Neural progenitor cell (in vitro differentiated cells): ENCODE measurements at regions not wholly inside any gene's neighbourhood (a gene's known extent, or its start where the extent isn't known, plus 50 kb on each side); places are given as distances from the start of the nearest gene placed in this dataset.
A peak's percentile ranks its signal among the peaks of the same experiment; 100 is the strongest.

ENCODE experiments used
- DNase-seq: peaks from one replicate; pipeline ENCODE4 v3.0.0-alpha.2; 2016; ENCODE audit warnings: low spot score
- H2AFZ ChIP-seq: fragments of 200-600 bp; sonication (generic); replicated peaks from 2 replicates; pipeline ENCODE4 v1.6.1; 2016; ENCODE audit warnings: antibody characterized with exemption
- H3F3A ChIP-seq: fragments of 200-600 bp; sonication (generic); 2 replicates; pipeline ENCODE4 v1.6.1; 2016; ENCODE audit warnings: antibody characterized with exemption, low read depth
- H3K27ac ChIP-seq: fragments of 200-600 bp; sonication (generic); 2 replicates; pipeline ENCODE4 v1.5.1; 2016; ENCODE audit warnings: mild to moderate bottlenecking
- H3K27me3 ChIP-seq: fragments of 200-600 bp; sonication (generic); 2 replicates; pipeline ENCODE4 v1.6.1; 2016; ENCODE audit warnings: mild to moderate bottlenecking, moderate library complexity
- H3K36me3 ChIP-seq: fragments of 200-600 bp; sonication (generic); 2 replicates; pipeline ENCODE4 v1.5.1; 2016
- H3K4me1 ChIP-seq: fragments of 200-600 bp; sonication (generic); 2 replicates; pipeline ENCODE4 v1.6.1; 2016; ENCODE audit warnings: mixed run types
- H3K4me2 ChIP-seq: fragments of 200-600 bp; sonication (generic); 2 replicates; pipeline ENCODE4 v1.6.1; 2016
- H3K4me3 ChIP-seq: fragments of 200-600 bp; sonication (generic); 2 replicates; pipeline ENCODE4 v1.5.1; 2016
- H3K79me2 ChIP-seq: fragments of 200-600 bp; sonication (generic); 2 replicates; pipeline ENCODE4 v1.6.1; 2016; ENCODE audit warnings: low read depth
- H3K9ac ChIP-seq: fragments of 200-600 bp; sonication (generic); 2 replicates; pipeline ENCODE4 v1.6.1; 2016
- H3K9me3 ChIP-seq: fragments of 200-600 bp; sonication (generic); 2 replicates; pipeline ENCODE4 v1.5.1; 2016; ENCODE audit warnings: low read depth
- H4K20me1 ChIP-seq: fragments of 200-600 bp; sonication (generic); 2 replicates; pipeline ENCODE4 v1.6.1; 2016; ENCODE audit warnings: low read depth
- H3K27ac Mint-ChIP-seq: 3 replicates; pipeline ENCODE4 v1.8.0; 2021; ENCODE audit warnings: mixed read lengths
- H3K27me3 Mint-ChIP-seq: 2 replicates; pipeline ENCODE4 v1.8.0; 2022; ENCODE audit warnings: low read depth, mild to moderate bottlenecking, inconsistent platforms, moderate library complexity, mixed read lengths; ENCODE audit not compliant: insufficient read depth
- H3K36me3 Mint-ChIP-seq: 3 replicates; pipeline ENCODE4 v1.8.0; 2021; ENCODE audit warnings: mixed read lengths
- H3K4me1 Mint-ChIP-seq: 3 replicates; pipeline ENCODE4 v1.8.0; 2021; ENCODE audit warnings: mixed read lengths
- H3K4me3 Mint-ChIP-seq: 3 replicates; pipeline ENCODE4 v1.8.0; 2021; ENCODE audit warnings: mild to moderate bottlenecking, moderate library complexity, mixed read lengths
- H3K9me3 Mint-ChIP-seq: 3 replicates; pipeline ENCODE4 v1.8.0; 2020; ENCODE audit warnings: mixed read lengths
- EZH2 ChIP-seq: fragments of 200-600 bp; sonication (generic); IDR thresholded peaks from 2 replicates; pipeline ENCODE4 v1.6.1; 2017; ENCODE audit warnings: antibody characterized with exemption, mild to moderate bottlenecking, moderate library complexity
- EZH2phosphoT487 ChIP-seq: fragments of 200-600 bp; sonication (generic); IDR thresholded peaks from 2 replicates; pipeline ENCODE4 v1.6.1; 2017; ENCODE audit warnings: antibody characterized with exemption
- TF ChIP-seq, protein P1 (sequence below): fragments of 200-600 bp; sonication (generic); IDR thresholded peaks from 2 replicates; pipeline ENCODE4 v1.5.1; 2017; ENCODE audit warnings: antibody characterized with exemption, mild to moderate bottlenecking

DNA sequence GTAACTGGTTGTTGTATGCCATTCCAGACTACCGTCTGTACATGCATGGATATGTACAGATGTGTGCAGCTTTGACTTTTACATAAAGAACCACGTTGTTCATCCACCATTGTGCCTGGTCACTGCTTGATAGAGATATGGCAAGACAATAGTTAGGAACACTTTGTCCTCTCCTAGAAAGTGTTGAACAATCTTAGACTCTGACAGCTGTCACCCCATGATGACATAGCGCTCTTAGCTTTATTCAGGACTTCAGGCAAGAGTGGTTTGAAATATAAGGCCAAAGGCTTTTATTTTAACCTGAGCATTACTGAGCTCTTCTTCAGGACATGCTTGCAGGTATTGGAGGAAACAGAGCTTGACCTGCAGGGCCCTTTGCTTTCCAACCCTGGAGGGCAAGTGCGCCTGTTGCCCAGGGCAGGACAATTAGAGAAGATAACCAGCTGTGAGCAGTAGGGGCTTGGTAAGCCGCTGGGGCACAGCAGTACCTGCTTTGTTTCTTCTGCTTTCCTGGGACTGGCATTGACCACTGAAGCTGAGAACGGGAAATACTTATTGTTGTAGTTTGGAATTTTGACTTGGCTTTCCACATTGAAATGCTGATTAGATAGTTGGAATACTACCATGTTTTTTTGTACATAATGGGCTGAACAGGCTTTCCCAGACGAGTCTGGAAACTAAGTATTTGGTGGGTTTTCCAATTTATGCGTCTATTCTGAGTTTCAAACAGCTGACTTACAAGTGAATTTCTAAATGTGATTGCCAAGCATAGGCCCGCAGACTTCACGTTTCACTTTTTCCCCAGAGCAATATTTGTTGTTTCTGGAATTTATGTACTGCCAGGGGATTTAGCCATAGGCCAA is 51.1 kb downstream of the GARRE1 start:
- no peak overlapping the region for H2AFZ ChIP-seq
- H3K4me3 Mint-ChIP-seq, result no peak overlapping the region
- no peak overlapping the region for H3K4me2 ChIP-seq
- no peaks in the 10 kb centered on the region for H3K27me3 Mint-ChIP-seq
- no peaks in the 10 kb centered on the region for H3K27me3 ChIP-seq
- H3K9me3 ChIP-seq, result no peaks in the 10 kb centered on the region
- peaks cover 16% of the 10 kb centered on the region for H3K36me3 Mint-ChIP-seq
- H4K20me1 ChIP-seq, result peaks cover 29% of the 10 kb centered on the region
- peaks cover 13% of the 10 kb centered on the region for H3K79me2 ChIP-seq
- H3K36me3 ChIP-seq, result no peaks in the 10 kb centered on the region
- peak overlapping the region; percentile 67 for H3K27ac Mint-ChIP-seq
- no peaks in the 10 kb centered on the region for H3K9me3 Mint-ChIP-seq
- H3K27ac ChIP-seq, result no peak overlapping the region
- DNase-seq, result no peak
- peaks cover 8% of the 10 kb centered on the region for H3K4me1 ChIP-seq
- H3K4me3 ChIP-seq, result no peak overlapping the region
- H3K4me1 Mint-ChIP-seq, result peaks cover 25% of the 10 kb centered on the region
- no peak overlapping the region for H3K9ac ChIP-seq
- H3F3A ChIP-seq, result peaks cover 10% of the 10 kb centered on the region
- no peak for TF ChIP-seq EZH2phosphoT487
- TF ChIP-seq, protein P1, sequence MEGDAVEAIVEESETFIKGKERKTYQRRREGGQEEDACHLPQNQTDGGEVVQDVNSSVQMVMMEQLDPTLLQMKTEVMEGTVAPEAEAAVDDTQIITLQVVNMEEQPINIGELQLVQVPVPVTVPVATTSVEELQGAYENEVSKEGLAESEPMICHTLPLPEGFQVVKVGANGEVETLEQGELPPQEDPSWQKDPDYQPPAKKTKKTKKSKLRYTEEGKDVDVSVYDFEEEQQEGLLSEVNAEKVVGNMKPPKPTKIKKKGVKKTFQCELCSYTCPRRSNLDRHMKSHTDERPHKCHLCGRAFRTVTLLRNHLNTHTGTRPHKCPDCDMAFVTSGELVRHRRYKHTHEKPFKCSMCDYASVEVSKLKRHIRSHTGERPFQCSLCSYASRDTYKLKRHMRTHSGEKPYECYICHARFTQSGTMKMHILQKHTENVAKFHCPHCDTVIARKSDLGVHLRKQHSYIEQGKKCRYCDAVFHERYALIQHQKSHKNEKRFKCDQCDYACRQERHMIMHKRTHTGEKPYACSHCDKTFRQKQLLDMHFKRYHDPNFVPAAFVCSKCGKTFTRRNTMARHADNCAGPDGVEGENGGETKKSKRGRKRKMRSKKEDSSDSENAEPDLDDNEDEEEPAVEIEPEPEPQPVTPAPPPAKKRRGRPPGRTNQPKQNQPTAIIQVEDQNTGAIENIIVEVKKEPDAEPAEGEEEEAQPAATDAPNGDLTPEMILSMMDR, result no peak
- TF ChIP-seq EZH2, result no peak

DNA sequence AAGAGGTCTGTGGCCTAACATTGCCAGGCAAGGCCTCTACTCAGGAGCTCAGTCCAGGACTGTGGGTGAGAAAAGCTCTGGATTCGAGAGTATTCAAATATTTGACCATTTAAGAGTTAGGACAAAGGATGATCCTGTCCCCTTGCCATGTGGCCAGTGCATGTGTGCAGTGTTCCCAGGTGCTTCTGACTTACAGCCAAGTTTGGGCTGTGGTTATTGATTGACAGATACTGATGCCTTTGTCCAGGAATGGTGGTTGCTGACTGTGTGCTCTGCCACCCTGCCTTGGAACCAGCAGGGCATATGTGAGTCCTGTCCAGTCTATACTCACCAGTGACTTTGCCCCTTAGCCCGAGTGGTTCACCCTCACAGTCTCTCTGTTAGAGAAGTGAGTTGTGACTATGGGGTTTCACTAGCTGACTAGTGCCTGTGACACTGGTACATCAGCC is 51.9 kb downstream of the GARRE1 start:
- H4K20me1 ChIP-seq, result peaks cover 29% of the 10 kb centered on the region
- no peak overlapping the region for H3K27ac Mint-ChIP-seq
- DNase-seq, result no peak

DNA sequence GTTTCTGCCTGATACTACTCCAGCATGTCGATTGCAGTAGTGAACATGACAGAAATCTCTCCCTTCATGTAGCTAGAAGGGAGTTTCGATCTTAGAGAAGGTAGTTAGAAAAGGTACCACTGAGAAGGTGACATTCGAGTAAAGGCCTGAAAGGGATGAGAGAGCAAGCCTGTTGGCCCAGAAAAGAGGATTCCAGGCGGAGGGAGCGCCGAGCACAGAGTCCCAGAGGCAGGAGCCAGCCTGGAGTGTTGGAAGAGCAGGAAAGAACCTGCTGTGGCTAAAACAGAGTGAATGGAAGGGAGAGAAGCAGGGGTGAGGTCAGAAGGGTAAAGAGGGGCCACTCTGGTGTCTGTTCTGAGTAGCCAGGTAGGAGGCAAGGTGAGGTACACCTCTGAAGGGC is 52.5 kb downstream of the GARRE1 start:
- Histone ChIP-seq H3F3A (peaks cover 10% of the 10 kb centered on the region), H3K4me1 (peaks cover 8% of the 10 kb centered on the region), H3K36me3 (no peaks in the 10 kb centered on the region), H2AFZ (no peak overlapping the region), H3K27me3 (no peaks in the 10 kb centered on the region), H3K9ac (no peak overlapping the region), H3K4me2 (no peak overlapping the region), H3K4me3 (no peak overlapping the region), H4K20me1 (peaks cover 29% of the 10 kb centered on the region), H3K79me2 (peaks cover 13% of the 10 kb centered on the region), H3K9me3 (no peaks in the 10 kb centered on the region), H3K27ac (no peak overlapping the region)
- H3K4me1 Mint-ChIP-seq, result peaks cover 25% of the 10 kb centered on the region
- no peak overlapping the region for H3K27ac Mint-ChIP-seq
- H3K27me3 Mint-ChIP-seq, result no peaks in the 10 kb centered on the region
- peaks cover 10% of the 10 kb centered on the region for H3K36me3 Mint-ChIP-seq
- DNase-seq, result no peak
- no peaks in the 10 kb centered on the region for H3K9me3 Mint-ChIP-seq
- no peak for TF ChIP-seq EZH2
- no peak overlapping the region for H3K4me3 Mint-ChIP-seq

More for the DNA sequence above, 51.9 kb downstream of the GARRE1 start:
- no peak overlapping the region for H3K9ac ChIP-seq
- peaks cover 13% of the 10 kb centered on the region for H3K79me2 ChIP-seq
- no peaks in the 10 kb centered on the region for H3K9me3 ChIP-seq
- H3K27ac ChIP-seq, result no peak overlapping the region
- no peak overlapping the region for H2AFZ ChIP-seq
- no peak overlapping the region for H3K4me2 ChIP-seq
- H3F3A ChIP-seq, result peaks cover 10% of the 10 kb centered on the region
- peaks cover 10% of the 10 kb centered on the region for H3K36me3 Mint-ChIP-seq
- H3K4me3 Mint-ChIP-seq, result no peak overlapping the region
- no peak overlapping the region for H3K4me3 ChIP-seq
- H3K27me3 Mint-ChIP-seq, result no peaks in the 10 kb centered on the region
- peaks cover 8% of the 10 kb centered on the region for H3K4me1 ChIP-seq
- peaks cover 25% of the 10 kb centered on the region for H3K4me1 Mint-ChIP-seq
- no peaks in the 10 kb centered on the region for H3K36me3 ChIP-seq
- no peaks in the 10 kb centered on the region for H3K9me3 Mint-ChIP-seq
- H3K27me3 ChIP-seq, result no peaks in the 10 kb centered on the region
- TF ChIP-seq EZH2phosphoT487, result no peak
- no peak for TF ChIP-seq EZH2
- TF ChIP-seq, protein P1, result no peak
